ENCODE measurements at regions not wholly inside any gene's neighbourhood (a gene's known extent, or its start where the extent isn't known, plus 50 kb on each side); places are given as distances from the start of the nearest gene placed in this dataset.
"Not testable (repeated sequence)": the region's sequence is repeated elsewhere in the genome, so short reads cannot be mapped to it uniquely, and the experiment has no call there.

GRCh38 chr10:111267673-111268072, 190.8 kb downstream of the ADRA2A start:
- DNase-seq: no peak

- no peak for DNase-seq
Observed at GRCh38 chr10:111273235-111273634, 196.4 kb downstream of the ADRA2A start.

- no peak for DNase-seq
Observed at GRCh38 chr10:111273635-111274034, 196.8 kb downstream of the ADRA2A start.

- DNase-seq: no peak
Observed at GRCh38 chr10:111275091-111275490, 198.3 kb downstream of the ADRA2A start.

- no peak for DNase-seq
Observed at GRCh38 chr10:111277661-111278060, 200.8 kb downstream of the ADRA2A start.

DNA sequence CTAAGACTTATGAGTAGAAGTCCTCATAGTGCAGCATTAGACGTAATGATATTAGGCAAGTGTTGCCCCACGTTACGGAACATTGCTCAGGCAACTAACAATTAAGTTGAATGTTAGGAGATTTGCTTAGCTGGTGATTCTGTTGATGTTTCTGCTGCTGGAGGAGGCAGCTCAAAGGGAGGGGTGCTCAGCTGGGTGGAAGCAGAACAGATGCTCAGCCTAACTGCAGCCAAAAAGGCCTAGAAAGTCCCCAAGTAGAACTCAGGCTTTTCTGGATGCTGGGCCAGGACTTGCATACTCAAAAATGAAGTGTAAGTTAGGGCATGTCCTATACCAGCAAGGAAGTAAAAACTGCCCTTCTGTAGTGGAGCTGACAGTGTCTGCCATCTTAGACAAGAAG, 201.4 kb downstream of the ADRA2A start:
- no peak for DNase-seq

- DNase-seq: no peak
Observed at GRCh38 chr10:111281516-111281915, 204.7 kb downstream of the ADRA2A start.

DNA sequence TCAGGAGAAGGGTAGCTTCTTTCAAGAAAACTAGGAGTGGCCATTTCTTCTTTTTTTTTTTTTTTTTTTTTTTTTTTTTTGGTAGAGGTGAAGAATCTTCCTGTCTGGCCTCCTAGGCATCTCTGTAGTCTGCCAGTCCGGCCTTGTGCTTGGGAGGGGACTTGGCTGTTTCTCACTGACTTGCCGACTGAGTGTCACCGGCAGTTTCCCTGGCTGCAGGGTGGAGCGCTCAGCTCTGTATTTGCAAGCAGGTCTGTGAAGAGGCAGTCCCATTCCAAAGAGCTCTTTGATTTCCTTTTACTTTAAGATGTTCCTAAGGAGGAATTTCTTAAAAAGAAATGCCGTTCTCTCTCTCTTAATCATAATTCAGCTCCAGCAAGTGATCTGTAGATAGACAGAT, 212.6 kb downstream of the ADRA2A start:
- no peak for DNase-seq

DNA sequence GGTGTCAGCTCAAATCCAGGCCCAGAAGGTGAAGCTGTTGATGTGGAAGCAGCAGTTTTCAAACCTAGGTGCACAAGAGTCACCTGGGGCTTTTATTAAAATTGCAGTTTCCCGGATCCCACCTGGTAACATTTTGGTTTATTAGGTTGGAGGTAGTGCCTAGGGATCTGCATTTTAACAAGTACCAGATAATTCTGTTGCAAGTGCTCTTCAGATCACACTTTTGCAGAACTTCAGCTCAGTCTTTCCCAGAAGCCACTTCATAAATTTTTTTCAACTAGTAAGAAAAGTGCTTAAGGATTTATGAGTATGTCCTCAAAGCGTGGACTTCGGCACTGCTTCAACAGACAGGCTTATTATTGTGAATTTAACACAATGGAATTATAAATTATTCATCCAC, 213.8 kb downstream of the ADRA2A start:
- DNase-seq: no peak

DNA sequence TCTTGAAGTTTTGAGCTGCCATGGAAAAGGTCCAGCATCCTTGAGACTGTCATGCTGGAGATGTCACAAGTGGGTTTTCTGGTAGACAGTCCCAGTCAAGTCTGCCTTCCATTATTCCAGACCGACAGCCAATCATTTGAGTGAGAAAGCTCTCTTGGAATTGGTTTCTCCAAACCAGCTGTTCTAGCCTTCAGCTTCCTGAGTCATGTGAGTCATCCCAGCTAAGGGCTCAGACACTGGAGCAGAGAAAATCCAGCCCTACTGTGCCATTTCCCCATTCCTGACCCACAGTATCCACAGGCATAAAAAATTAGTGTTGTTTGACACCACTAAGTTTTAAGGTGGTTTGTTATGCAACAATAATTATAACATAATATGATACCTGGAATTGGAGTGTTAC, 219.0 kb downstream of the ADRA2A start:
- peak; percentile 72 for DNase-seq

DNA sequence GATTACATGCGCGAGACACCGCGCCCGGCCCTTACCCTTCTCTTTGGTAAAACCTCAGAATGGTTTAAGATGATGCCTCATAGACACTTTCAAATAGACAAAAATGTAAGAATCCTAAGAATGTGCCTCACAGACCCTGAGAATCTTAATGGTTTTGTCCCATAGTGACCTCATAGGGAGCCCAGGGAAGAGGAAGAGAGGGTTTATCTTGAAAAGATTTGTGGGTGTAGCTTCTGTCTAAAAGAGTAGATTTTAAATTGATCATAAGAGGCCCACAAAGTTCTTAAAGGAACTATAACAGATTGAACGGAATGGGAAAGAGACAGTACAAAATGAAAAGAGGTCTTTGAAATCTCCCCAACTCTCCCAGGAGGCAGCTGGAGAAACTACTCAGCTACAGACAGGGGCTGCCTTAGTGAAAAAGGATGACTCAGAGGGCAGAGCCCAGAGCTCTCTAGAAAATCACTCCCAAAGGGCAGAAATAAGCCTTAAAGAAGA, 220.6 kb downstream of the ADRA2A start:
- DNase-seq: peak; percentile 90

DNA sequence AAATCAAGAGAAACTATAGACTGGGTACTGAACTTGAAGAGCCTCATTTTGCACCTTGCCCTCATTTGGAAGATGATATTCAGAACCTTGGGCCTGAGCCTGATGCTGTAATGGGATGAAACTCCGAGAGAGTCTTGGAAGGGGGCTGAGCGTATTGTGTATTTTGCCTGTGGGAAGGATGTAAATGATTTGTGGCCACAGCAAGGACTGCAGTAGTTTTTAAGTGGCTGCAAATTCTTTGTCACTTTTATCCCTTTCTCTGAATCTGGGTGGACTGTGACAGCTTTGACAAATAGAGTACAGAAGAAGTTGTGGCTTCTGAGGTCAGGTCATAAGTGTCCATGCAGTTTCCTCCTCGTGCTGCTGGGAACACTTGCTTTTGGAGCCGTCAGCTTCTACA, 221.2 kb downstream of the ADRA2A start:
- peak; percentile 62 for DNase-seq

- DNase-seq: no peak
Observed at GRCh38 chr10:111299037-111299436, 222.2 kb downstream of the ADRA2A start.

DNA sequence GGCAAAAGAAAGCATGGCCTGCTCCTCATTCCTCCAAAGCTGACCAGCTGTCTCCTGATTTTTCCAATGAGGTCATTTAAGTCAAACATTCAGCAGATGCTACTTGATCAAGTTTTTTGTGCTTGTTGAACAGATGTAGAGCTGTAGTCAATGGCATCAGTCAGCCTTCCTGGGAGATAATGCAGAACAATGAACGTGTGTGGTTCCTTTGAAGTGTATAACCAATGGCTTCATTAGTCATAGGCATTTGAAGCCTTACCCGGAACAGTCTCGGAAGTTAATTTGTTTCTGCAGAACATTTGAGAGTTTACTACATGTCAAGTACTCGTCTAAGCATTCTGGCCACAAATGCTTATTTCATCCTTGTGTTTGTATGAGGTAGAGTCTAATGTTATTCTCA, 227.1 kb downstream of the ADRA2A start:
- DNase-seq: no peak

GRCh38 chr10:111316722-111317212, 239.9 kb downstream of the ADRA2A start:
- DNase-seq: no peak

- DNase-seq: no peak
Observed at GRCh38 chr10:111319866-111320265, 243.0 kb downstream of the ADRA2A start.

DNA sequence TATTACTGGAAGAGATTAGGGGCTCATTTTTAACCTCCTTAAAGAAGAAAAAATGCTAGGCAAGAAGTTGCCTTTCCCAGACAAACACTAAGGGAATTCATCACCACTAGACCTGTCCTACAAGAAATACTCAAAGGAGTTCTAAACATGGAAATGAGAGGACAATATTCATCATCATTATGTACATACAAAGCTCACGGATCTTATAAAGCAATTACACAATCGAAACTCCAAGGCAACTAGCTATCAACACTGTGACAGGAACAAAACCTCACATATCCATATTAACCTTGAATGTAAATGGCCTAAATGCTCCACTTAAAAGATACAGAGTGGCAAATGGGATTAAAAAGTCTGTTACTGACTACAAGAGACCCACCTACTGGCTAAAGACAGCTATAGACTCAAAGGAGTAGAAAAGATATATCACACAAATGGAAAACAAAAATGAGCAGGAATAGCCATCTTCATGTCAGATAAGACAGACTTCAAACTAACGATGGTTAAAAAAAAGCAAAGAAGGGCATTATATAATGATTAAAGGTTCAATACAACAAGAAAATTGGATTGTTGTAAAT, 246.6 kb downstream of the ADRA2A start:
- no peak for DNase-seq

DNA sequence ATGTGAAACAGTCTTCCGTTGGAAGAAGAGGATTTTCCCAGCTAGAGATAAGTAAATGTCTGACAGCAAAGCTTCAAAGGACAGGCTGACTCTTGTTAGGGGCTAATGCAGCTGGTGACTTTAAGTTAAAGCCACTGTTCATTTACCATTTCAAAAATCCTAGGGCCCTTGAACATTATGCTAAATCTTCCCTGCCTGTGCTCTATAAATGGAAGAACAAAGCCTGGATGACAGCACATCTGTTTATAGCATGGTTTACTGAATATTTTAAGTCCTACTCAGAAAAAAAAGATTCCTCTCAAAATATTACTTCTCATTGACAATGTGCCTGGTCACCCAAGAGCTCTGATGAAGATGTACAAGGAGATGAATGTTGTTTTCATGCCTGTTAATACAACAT, 255.3 kb downstream of the ADRA2A start:
- not testable (repeated sequence) for DNase-seq

DNA sequence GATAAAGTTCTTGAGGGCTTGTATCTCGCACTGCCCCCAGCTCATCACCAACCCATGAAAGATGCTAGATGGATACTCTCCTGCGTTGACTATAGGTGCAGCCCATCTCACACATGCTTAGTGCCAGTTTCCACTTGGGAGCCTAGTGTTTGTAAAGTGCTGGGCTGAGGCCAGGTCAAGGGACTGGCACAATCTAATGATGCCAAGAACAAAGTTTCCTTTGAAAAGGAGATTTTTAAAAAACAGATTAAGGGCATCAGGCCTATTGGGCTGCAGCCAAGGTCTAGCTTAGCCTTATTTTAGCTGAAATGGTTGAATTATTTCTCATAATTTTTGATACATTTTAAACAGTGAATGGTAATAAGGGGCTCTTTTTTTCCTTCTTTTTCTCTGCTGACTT, 259.0 kb downstream of the ADRA2A start:
- no peak for DNase-seq

- no peak for DNase-seq
Observed at GRCh38 chr10:111338035-111338434, 261.2 kb downstream of the ADRA2A start.

DNA sequence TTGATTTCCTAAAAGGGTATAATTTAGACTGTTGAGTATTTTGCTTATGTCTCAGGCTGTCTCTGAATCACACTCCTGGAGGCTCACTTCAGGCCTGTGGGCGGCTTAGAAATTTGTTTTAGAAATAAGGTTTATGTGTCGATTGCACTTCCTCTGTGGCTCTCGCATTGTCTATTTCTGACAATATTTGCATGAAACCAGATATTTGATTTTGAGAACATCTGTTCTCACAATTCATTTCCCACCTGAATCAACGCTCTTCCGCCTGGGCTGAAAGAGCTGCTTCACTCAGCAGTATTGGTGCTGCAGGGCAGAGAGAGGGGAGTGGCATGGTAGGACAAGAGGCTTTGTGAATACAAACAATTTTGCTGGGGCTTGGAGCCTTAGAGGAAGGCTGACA, 262.0 kb downstream of the ADRA2A start:
- DNase-seq: no peak

DNA sequence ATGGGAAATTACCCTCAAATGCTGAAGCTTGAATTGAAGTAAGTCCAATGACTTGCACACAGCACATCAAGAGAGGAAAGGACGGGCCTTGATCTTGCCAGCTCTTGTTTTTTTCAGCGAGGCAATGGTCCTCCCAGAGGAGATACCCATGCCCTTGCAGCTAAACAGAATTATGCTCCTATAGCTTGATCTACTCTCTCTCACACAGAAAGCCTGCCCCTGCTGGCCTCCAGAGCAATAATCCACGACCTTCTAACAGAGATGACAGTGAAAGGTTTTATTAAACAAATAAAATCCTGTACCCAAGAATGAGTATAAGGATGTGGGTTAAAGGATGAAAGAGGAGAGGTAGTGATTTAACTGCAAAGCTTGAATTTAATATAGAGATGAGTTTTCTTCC, 268.0 kb downstream of the ADRA2A start:
- DNase-seq: no peak

- DNase-seq: no peak
Observed at GRCh38 chr10:111347386-111348013, 270.7 kb downstream of the ADRA2A start.

DNA sequence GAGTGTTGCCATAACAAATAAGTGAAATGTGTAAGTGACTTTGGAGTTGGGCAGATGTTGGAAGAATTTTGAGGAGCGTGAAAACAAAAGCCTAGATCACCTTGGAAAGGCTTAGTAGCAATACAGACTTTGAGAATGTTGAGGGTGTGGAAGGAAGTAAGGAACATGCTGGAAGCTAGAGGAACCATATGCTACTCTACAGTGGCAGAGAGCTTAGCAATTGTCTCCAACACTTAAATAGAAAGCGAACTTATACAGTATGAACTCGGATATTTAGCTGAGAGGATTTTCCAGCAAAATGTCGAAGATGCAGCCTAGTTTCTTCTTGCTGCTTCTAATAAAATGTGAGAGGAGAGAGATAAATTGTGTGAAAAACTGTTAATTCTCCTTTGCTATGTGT, 271.2 kb downstream of the ADRA2A start:
- DNase-seq: no peak

DNA sequence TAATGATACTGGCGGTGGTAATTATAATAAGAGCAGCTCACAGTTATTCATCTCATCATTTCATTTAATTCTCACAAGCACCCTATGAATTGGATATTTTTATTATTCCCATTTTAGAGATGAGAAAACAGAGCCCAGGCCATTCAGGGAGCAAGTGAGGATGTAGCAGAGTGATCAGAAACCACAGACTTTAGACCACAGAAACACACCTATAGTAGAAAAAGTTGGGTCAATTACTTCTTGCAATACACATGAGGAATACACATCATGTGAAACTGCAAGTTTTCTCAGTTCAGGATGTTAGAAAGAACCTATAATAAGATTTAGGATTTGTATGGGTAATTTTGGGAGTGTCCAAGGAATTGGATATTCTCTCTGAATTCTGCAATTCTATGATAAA, 278.0 kb downstream of the ADRA2A start:
- DNase-seq: no peak
